NT2/D1 (cell line): ENCODE measurements at regions not wholly inside any gene's neighbourhood (a gene's known extent, or its start where the extent isn't known, plus 50 kb on each side); places are given as distances from the start of the nearest gene placed in this dataset.

Experiments used
- DNase-seq: peaks from one replicate; pipeline ENCODE4 v3.0.0-alpha.2; 2011; ENCODE audit warnings: low read depth, low spot score
- H3K27me3 ChIP-seq: 2 replicates; pipeline ENCODE4 v1.6.0; 2011; ENCODE audit warnings: mild to moderate bottlenecking; ENCODE audit not compliant: insufficient read length, insufficient read depth
- H3K36me3 ChIP-seq: 2 replicates; pipeline ENCODE4 v1.6.1; 2011; ENCODE audit warnings: mild to moderate bottlenecking, low read length, mixed read lengths; ENCODE audit not compliant: insufficient read depth, insufficient read length
- H3K4me1 ChIP-seq: 2 replicates; pipeline ENCODE4 v1.5.1; 2011; ENCODE audit not compliant: insufficient read depth, insufficient read length
- H3K4me3 ChIP-seq: 2 replicates; pipeline ENCODE4 v1.5.1; 2011; ENCODE audit warnings: low read depth; ENCODE audit not compliant: insufficient read length
- H3K9ac ChIP-seq: 2 replicates; pipeline ENCODE4 v1.6.0; 2011; ENCODE audit warnings: low read depth; ENCODE audit not compliant: insufficient read length
- H3K9me3 ChIP-seq: 2 replicates; pipeline ENCODE4 v1.5.1; 2011; ENCODE audit warnings: mild to moderate bottlenecking, low read length; ENCODE audit not compliant: insufficient read depth
- SUZ12 ChIP-seq: IDR thresholded peaks from 2 replicates; pipeline ENCODE4 v1.6.1; 2011; ENCODE audit not compliant: insufficient read length, insufficient read depth; ENCODE audit errors: extremely low read depth
- YY1 ChIP-seq: IDR thresholded peaks from 2 replicates; pipeline ENCODE4 v1.6.1; 2011; ENCODE audit not compliant: insufficient read length, insufficient read depth
- ZNF274 ChIP-seq: IDR thresholded peaks from 2 replicates; pipeline ENCODE4 v1.6.1; 2011; ENCODE audit warnings: mild to moderate bottlenecking, low read depth, low read length

- H3K9me3 ChIP-seq = no peaks in the 10 kb centered on the region
- H3K4me1 ChIP-seq = no peaks in the 10 kb centered on the region
- no peak overlapping the region for H3K9ac ChIP-seq
- no peak for TF ChIP-seq ZNF274
- no peak for TF ChIP-seq SUZ12
- no peak for TF ChIP-seq YY1
- no peak overlapping the region for H3K4me3 ChIP-seq
- H3K36me3 ChIP-seq = no peaks in the 10 kb centered on the region
- no peaks in the 10 kb centered on the region for H3K27me3 ChIP-seq
- DNase-seq = no peak
Measured at GRCh38 chr21:35489389-35489980, 440.4 kb upstream of the RUNX1 start.

GRCh38 chr21:35488946-35489345 lies 439.8 kb upstream of the RUNX1 start:
- Histone ChIP-seq H3K4me1 (no peaks in the 10 kb centered on the region), H3K9ac (no peak overlapping the region), H3K9me3 (no peaks in the 10 kb centered on the region), H3K36me3 (no peaks in the 10 kb centered on the region), H3K27me3 (no peaks in the 10 kb centered on the region), H3K4me3 (no peak overlapping the region)
- no peak for DNase-seq
- TF ChIP-seq ZNF274 = no peak
- no peak for TF ChIP-seq SUZ12
- TF ChIP-seq YY1 = no peak

DNA sequence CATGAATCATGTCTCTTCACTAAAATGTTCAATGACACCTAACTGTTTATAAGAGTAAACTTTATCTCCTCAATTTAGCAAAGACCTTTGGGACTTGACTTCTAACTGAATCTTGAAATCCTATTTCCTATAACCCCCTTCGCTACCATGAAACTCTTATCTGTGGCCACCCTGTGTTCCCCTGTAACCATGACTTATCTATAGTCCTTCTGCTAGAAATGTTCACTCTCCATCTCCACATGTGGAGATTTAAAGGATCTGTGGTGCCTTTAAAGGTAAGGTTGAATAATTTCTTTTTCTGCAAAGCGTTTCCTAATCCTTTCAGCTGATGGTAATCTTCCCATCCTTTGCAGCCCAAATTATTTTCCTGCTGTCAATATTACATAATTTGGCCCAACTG lies 436.3 kb upstream of the RUNX1 start:
- Histone ChIP-seq H3K9me3 (no peaks in the 10 kb centered on the region), H3K27me3 (no peaks in the 10 kb centered on the region), H3K4me3 (no peak overlapping the region), H3K9ac (no peak overlapping the region), H3K4me1 (no peaks in the 10 kb centered on the region), H3K36me3 (no peaks in the 10 kb centered on the region)
- TF ChIP-seq YY1 = no peak
- TF ChIP-seq SUZ12 = no peak
- TF ChIP-seq ZNF274 = no peak
- DNase-seq = no peak

GRCh38 chr21:35484851-35485250 lies 435.7 kb upstream of the RUNX1 start:
- Histone ChIP-seq H3K4me3 (no peak overlapping the region), H3K27me3 (no peaks in the 10 kb centered on the region), H3K9ac (no peak overlapping the region), H3K36me3 (no peaks in the 10 kb centered on the region), H3K9me3 (peaks cover 2% of the 10 kb centered on the region), H3K4me1 (no peaks in the 10 kb centered on the region)
- TF ChIP-seq SUZ12 (no peak), YY1 (no peak), ZNF274 (no peak)
- DNase-seq = no peak

DNA sequence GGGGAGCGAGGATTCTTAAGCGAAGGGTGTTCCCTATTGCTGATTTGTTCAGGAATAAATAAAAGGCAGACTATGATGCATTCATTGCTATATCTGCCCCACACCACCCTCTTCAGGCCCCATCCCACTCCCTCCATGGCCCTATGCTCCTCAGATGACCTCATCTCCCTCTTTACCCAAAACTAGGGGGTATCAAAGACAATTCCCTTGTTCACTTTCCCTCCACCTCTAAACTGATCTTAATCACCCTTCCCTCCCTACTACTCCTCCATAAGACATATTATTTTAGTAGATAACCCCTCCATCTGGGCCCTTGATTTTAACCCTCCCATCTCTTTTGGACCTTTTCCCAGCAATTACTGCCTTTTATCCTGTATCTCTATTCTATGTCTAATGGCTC lies 434.9 kb upstream of the RUNX1 start:
- no peaks in the 10 kb centered on the region for H3K27me3 ChIP-seq

GRCh38 chr21:35482933-35483662 lies 434.0 kb upstream of the RUNX1 start:
- no peak for DNase-seq
- TF ChIP-seq SUZ12 (no peak), ZNF274 (no peak), YY1 (no peak)
- H3K9ac ChIP-seq = no peak overlapping the region
- H3K36me3 ChIP-seq = no peaks in the 10 kb centered on the region
- no peak overlapping the region for H3K4me3 ChIP-seq
- H3K27me3 ChIP-seq = no peaks in the 10 kb centered on the region
- peaks cover 11% of the 10 kb centered on the region for H3K9me3 ChIP-seq
- no peaks in the 10 kb centered on the region for H3K4me1 ChIP-seq

More for the DNA sequence above, 434.9 kb upstream of the RUNX1 start:
- TF ChIP-seq SUZ12 = no peak
- no peak for TF ChIP-seq ZNF274
- no peak for TF ChIP-seq YY1
- no peak overlapping the region for H3K9ac ChIP-seq
- no peaks in the 10 kb centered on the region for H3K4me1 ChIP-seq
- peaks cover 10% of the 10 kb centered on the region for H3K9me3 ChIP-seq
- no peak overlapping the region for H3K4me3 ChIP-seq
- H3K36me3 ChIP-seq = no peaks in the 10 kb centered on the region
- no peak for DNase-seq

GRCh38 chr21:35482096-35482495 lies 433.0 kb upstream of the RUNX1 start:
- no peak overlapping the region for H3K9ac ChIP-seq
- no peaks in the 10 kb centered on the region for H3K4me1 ChIP-seq
- H3K9me3 ChIP-seq = peaks cover 11% of the 10 kb centered on the region
- DNase-seq = no peak
- no peak overlapping the region for H3K4me3 ChIP-seq
- TF ChIP-seq YY1 (no peak), ZNF274 (no peak)
- H3K27me3 ChIP-seq = no peaks in the 10 kb centered on the region
- H3K36me3 ChIP-seq = no peaks in the 10 kb centered on the region

GRCh38 chr21:35481005-35481404 lies 431.9 kb upstream of the RUNX1 start:
- Histone ChIP-seq H3K27me3 (no peaks in the 10 kb centered on the region), H3K4me3 (no peak overlapping the region), H3K4me1 (no peaks in the 10 kb centered on the region), H3K9ac (no peak overlapping the region), H3K36me3 (no peaks in the 10 kb centered on the region), H3K9me3 (peaks cover 11% of the 10 kb centered on the region)
- DNase-seq = no peak
- TF ChIP-seq YY1 (no peak), ZNF274 (no peak), SUZ12 (no peak)
